HFFc6 (cell line): ENCODE measurements at regions not wholly inside any gene's neighbourhood (a gene's known extent, or its start where the extent isn't known, plus 50 kb on each side); places are given as distances from the start of the nearest gene placed in this dataset.
"Not testable (repeated sequence)": the region's sequence is repeated elsewhere in the genome, so short reads cannot be mapped to it uniquely, and the experiment has no call there.

Experiments used
- DNase-seq: peaks from one replicate; pipeline ENCODE4 v3.0.0-alpha.2; 2018
- H3K27ac Mint-ChIP-seq: 2 replicates; pipeline ENCODE4 v1.8.0; 2020; ENCODE audit warnings: mild to moderate bottlenecking, mixed read lengths
- H3K27me3 Mint-ChIP-seq: 2 replicates; pipeline ENCODE4 v1.8.0; 2021; ENCODE audit warnings: mild to moderate bottlenecking, moderate library complexity, mixed read lengths; ENCODE audit not compliant: insufficient read depth
- H3K36me3 Mint-ChIP-seq: 2 replicates; pipeline ENCODE4 v1.8.0; 2021; ENCODE audit warnings: low read depth, mixed read lengths
- H3K4me1 Mint-ChIP-seq: 2 replicates; pipeline ENCODE4 v1.8.0; 2020; ENCODE audit warnings: low read depth, mixed read lengths
- H3K4me3 Mint-ChIP-seq: 2 replicates; pipeline ENCODE4 v1.8.0; 2020; ENCODE audit warnings: mild to moderate bottlenecking, moderate library complexity, mixed read lengths
- H3K9me3 Mint-ChIP-seq: 2 replicates; pipeline ENCODE4 v1.8.0; 2020; ENCODE audit warnings: mild to moderate bottlenecking, mixed read lengths
- TF ChIP-seq, protein P1 (sequence below): fragments of 200-600 bp; sonication (generic); IDR thresholded peaks from 2 replicates; pipeline ENCODE4 v1.5.0; 2021; ENCODE audit warnings: antibody characterized with exemption, mild to moderate bottlenecking

- no peaks in the 10 kb centered on the region for H3K27me3 Mint-ChIP-seq
- H3K4me1 Mint-ChIP-seq, result peaks cover 62% of the 10 kb centered on the region
- H3K9me3 Mint-ChIP-seq, result no peaks in the 10 kb centered on the region
- no peak for DNase-seq
- peak overlapping the region; percentile 47; the same call in 1 of the 2 replicates for H3K27ac Mint-ChIP-seq
- peak overlapping the region; percentile 60; the same call in 1 of the 2 replicates for H3K4me3 Mint-ChIP-seq
- H3K36me3 Mint-ChIP-seq, result no peaks in the 10 kb centered on the region
- TF ChIP-seq, protein P1, sequence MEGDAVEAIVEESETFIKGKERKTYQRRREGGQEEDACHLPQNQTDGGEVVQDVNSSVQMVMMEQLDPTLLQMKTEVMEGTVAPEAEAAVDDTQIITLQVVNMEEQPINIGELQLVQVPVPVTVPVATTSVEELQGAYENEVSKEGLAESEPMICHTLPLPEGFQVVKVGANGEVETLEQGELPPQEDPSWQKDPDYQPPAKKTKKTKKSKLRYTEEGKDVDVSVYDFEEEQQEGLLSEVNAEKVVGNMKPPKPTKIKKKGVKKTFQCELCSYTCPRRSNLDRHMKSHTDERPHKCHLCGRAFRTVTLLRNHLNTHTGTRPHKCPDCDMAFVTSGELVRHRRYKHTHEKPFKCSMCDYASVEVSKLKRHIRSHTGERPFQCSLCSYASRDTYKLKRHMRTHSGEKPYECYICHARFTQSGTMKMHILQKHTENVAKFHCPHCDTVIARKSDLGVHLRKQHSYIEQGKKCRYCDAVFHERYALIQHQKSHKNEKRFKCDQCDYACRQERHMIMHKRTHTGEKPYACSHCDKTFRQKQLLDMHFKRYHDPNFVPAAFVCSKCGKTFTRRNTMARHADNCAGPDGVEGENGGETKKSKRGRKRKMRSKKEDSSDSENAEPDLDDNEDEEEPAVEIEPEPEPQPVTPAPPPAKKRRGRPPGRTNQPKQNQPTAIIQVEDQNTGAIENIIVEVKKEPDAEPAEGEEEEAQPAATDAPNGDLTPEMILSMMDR, result no peak
Measured at GRCh38 chr15:81893182-81893835, 152.5 kb downstream of the MEX3B start.

- Mint-ChIP-seq H3K36me3 (no peaks in the 10 kb centered on the region), H3K4me3 (no peak overlapping the region), H3K9me3 (peaks cover 4% of the 10 kb centered on the region; the same call in 1 of the 2 replicates), H3K27ac (no peak overlapping the region), H3K4me1 (peaks cover 51% of the 10 kb centered on the region), H3K27me3 (no peaks in the 10 kb centered on the region; the same call in 1 of the 2 replicates)
- DNase-seq, result no peak
- TF ChIP-seq, protein P1, result no peak
Measured at GRCh38 chr15:81890496-81890895, 155.3 kb downstream of the MEX3B start.

DNA sequence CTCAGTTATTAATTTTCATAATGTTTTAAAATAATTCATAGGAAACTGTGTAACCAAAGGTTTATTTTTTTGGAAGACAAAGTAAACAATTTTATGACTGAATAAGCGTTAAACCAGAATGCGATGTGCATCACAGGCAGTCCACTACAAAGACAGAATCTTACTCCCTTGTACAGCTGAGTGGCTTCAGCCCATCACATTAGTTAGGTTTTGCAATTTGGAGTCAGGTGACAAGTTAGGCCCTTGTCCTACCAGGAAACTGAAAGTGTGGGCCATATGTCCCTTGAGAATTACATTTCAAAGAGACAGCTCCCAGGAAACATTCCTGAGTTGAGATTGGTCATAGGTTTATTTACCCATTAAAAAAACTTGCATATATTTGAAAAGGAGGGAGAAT lies 156.3 kb downstream of the MEX3B start:
- Mint-ChIP-seq H3K27me3 (no peaks in the 10 kb centered on the region; the same call in 1 of the 2 replicates), H3K36me3 (no peaks in the 10 kb centered on the region), H3K9me3 (peaks cover 4% of the 10 kb centered on the region; the same call in 1 of the 2 replicates), H3K4me1 (peaks cover 47% of the 10 kb centered on the region), H3K4me3 (peak overlapping the region; percentile 64; the same call in 1 of the 2 replicates), H3K27ac (peak overlapping the region; percentile 90)
- no peak for DNase-seq
- TF ChIP-seq, protein P1, result no peak

- Mint-ChIP-seq H3K4me3 (peak overlapping the region; percentile 64), H3K27ac (peak overlapping the region; percentile 90)
Measured at GRCh38 chr15:81888748-81889484, 156.9 kb downstream of the MEX3B start.

DNA sequence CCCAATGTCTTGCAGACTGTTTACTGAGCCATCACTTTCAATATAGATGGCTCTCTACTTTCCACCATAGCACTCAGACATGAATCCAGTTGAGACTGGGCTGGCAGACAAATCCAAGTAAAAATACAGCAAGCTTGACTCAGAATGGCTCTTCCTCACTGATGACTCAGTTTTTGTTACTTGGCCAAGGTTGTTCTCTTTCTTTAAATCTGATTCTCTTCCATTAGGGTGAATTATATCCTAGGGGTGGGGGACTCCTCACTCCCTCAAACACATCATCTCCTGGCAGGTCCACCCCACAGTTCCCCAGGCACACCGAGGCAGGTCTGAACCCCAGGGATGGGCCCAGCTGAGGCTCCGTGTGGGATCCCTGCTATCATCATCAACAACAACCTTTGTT lies 157.9 kb downstream of the MEX3B start:
- Mint-ChIP-seq H3K27me3 (no peaks in the 10 kb centered on the region; the same call in 1 of the 2 replicates), H3K36me3 (no peaks in the 10 kb centered on the region), H3K9me3 (peaks cover 4% of the 10 kb centered on the region; the same call in 1 of the 2 replicates), H3K4me1 (peaks cover 37% of the 10 kb centered on the region), H3K27ac (peak overlapping the region; percentile 90), H3K4me3 (peak overlapping the region; percentile 64)
- peak; percentile 74 for DNase-seq
- TF ChIP-seq, protein P1, result no peak

More at GRCh38 chr15:81888748-81889484, 156.9 kb downstream of the MEX3B start:
- H3K9me3 Mint-ChIP-seq, result peaks cover 4% of the 10 kb centered on the region; the same call in 1 of the 2 replicates
- H3K27me3 Mint-ChIP-seq, result no peaks in the 10 kb centered on the region; the same call in 1 of the 2 replicates
- TF ChIP-seq, protein P1, result no peak
- H3K4me1 Mint-ChIP-seq, result peaks cover 47% of the 10 kb centered on the region
- no peaks in the 10 kb centered on the region for H3K36me3 Mint-ChIP-seq
- DNase-seq, result peak; percentile 71

GRCh38 chr15:81887188-81887587 lies 158.6 kb downstream of the MEX3B start:
- DNase-seq, H3K27me3 Mint-ChIP-seq, H3K36me3 Mint-ChIP-seq, H3K9me3 Mint-ChIP-seq: not testable (repeated sequence)
- Mint-ChIP-seq H3K4me1 (peaks cover 32% of the 10 kb centered on the region), H3K27ac (peak overlapping the region; percentile 90; the same call in 1 of the 2 replicates), H3K4me3 (peak overlapping the region; percentile 64; the same call in 1 of the 2 replicates)
